B cell (primary cell): ENCODE measurements at regions not wholly inside any gene's neighbourhood (a gene's known extent, or its start where the extent isn't known, plus 50 kb on each side); places are given as distances from the start of the nearest gene placed in this dataset.

Source experiments
- ATAC-seq: fragments of 200-7000 bp; cut with Tn5 transposase; one replicate; pipeline ENCODE4 v1.10.0; 2021; ENCODE audit warnings: low read depth, mild to moderate bottlenecking, moderate number of reproducible peaks, moderate library complexity
- CTCF ChIA-PET: fragments of 350-600 bp; sonication (Branson Sonifier 250); formaldehyde crosslinking; loops from one replicate; lab custom pipeline; 2021; ENCODE audit warnings: antibody characterized with exemption, inconsistent platforms; lab: Charles Lee
- POLR2A ChIA-PET: fragments of 350-600 bp; sonication (Branson Sonifier 250); formaldehyde crosslinking; loops from one replicate; lab custom pipeline; 2021; ENCODE audit warnings: antibody characterized with exemption; lab: Charles Lee
- DNase-seq: peaks from one replicate; pipeline ENCODE4 v3.0.0; 2013
- H2AFZ ChIP-seq: 2 replicates; pipeline ENCODE4 v1.6.1; 2012; ENCODE audit warnings: mild to moderate bottlenecking, low read depth, low read length; ENCODE audit not compliant: insufficient read depth, poor library complexity, severe bottlenecking
- H3K27ac ChIP-seq, 2 donors: 1 replicate in 1 of 2; 2 replicates in 1 of 2; pipeline ENCODE4 v1.5.1; 2012 to 2013; ENCODE audit warnings: low read length in 2 of 2, mild to moderate bottlenecking in 2 of 2, moderate library complexity in 1 of 2
- H3K27me3 ChIP-seq, 4 experiments: fragments of 200-600 bp in 1 of 4; sonication (generic) in 1 of 4; replicated peaks in 1 of 4; 1 replicate in 2 of 4; 2 replicates in 2 of 4; pipeline versions ENCODE4 v1.6.1 to v1.7.0; 2013 to 2016; ENCODE audit warnings: low read length in 3 of 4, mild to moderate bottlenecking in 2 of 4, mixed read lengths in 1 of 4, moderate library complexity in 1 of 4; ENCODE audit not compliant: insufficient read depth in 4 of 4, control insufficient read depth in 3 of 4; ENCODE audit errors: control extremely low read depth in 1 of 4
- H3K36me3 ChIP-seq, 2 experiments: replicated peaks in 1 of 2; 1 replicate in 1 of 2; 2 replicates in 1 of 2; pipeline versions ENCODE4 v1.6.1 to v1.7.1; 2013; ENCODE audit warnings: low read length in 1 of 2; ENCODE audit not compliant: insufficient read depth in 2 of 2, control insufficient read depth in 1 of 2; ENCODE audit errors: control extremely low read depth in 1 of 2, extremely low read depth in 1 of 2
- H3K4me1 ChIP-seq, 2 donors: fragments of 200-600 bp in 1 of 2; sonication (generic) in 1 of 2; 1 replicate in 1 of 2; 2 replicates in 1 of 2; pipeline versions ENCODE4 v1.5.1 to v1.6.1; 2013 to 2017; ENCODE audit warnings: low read length in 2 of 2; ENCODE audit not compliant: control insufficient read depth in 2 of 2, insufficient read depth in 2 of 2
- H3K4me2 ChIP-seq: replicated peaks from 2 replicates; pipeline ENCODE3; 2012; ENCODE audit warnings: mild to moderate bottlenecking, low read depth, low read length; ENCODE audit not compliant: poor library complexity, severe bottlenecking
- H3K4me3 ChIP-seq, 5 experiments: fragments of 200-600 bp in 1 of 5; sonication (generic) in 1 of 5; 1 replicate in 3 of 5; 2 replicates in 2 of 5; pipeline versions ENCODE4 v1.5.1 to v1.7.0; 2011 to 2016; ENCODE audit warnings: low read length in 4 of 5, mild to moderate bottlenecking in 4 of 5, low read depth in 2 of 5, control low read depth in 1 of 5, moderate library complexity in 1 of 5; ENCODE audit not compliant: insufficient read depth in 1 of 5; ENCODE audit errors: control extremely low read depth in 1 of 5, extremely low read depth in 1 of 5
- H3K79me2 ChIP-seq: fragments of 200-600 bp; sonication (generic); one replicate; pipeline ENCODE4 v1.6.0; 2016; ENCODE audit warnings: low read length; ENCODE audit not compliant: control insufficient read depth, insufficient read depth
- H3K9ac ChIP-seq: fragments of 200-600 bp; sonication (generic); 2 replicates; pipeline ENCODE4 v1.6.1; 2017; ENCODE audit warnings: mild to moderate bottlenecking, low read length, moderate library complexity
- H3K9me3 ChIP-seq, 3 donors: one replicate each; pipeline versions ENCODE4 v1.6.1 to v1.7.1; 2013; ENCODE audit warnings: low read length in 2 of 3; ENCODE audit not compliant: control insufficient read depth in 2 of 3, insufficient read depth in 1 of 3; ENCODE audit errors: control extremely low read depth in 1 of 3
- H4K20me1 ChIP-seq: 2 replicates; pipeline ENCODE4 v1.6.0; 2012; ENCODE audit warnings: mild to moderate bottlenecking, low read length; ENCODE audit not compliant: insufficient read depth, control insufficient read depth, poor library complexity, severe bottlenecking
- H3K27ac Mint-ChIP-seq: one replicate; pipeline ENCODE4 v1.8.0; 2021; ENCODE audit warnings: mixed read lengths
- H3K27me3 Mint-ChIP-seq: one replicate; pipeline ENCODE4 v1.8.0; 2021; ENCODE audit warnings: mixed read lengths
- H3K4me1 Mint-ChIP-seq: one replicate; pipeline ENCODE4 v1.8.0; 2021; ENCODE audit warnings: mixed read lengths
- H3K4me3 Mint-ChIP-seq: one replicate; pipeline ENCODE4 v1.8.0; 2021; ENCODE audit warnings: mixed read lengths
- H3K9me3 Mint-ChIP-seq: one replicate; pipeline ENCODE4 v1.8.0; 2022; ENCODE audit warnings: mixed read lengths; ENCODE audit not compliant: insufficient read depth
- EZH2 ChIP-seq: IDR thresholded peaks from 2 replicates; pipeline ENCODE4 v1.6.1; 2012; ENCODE audit warnings: borderline replicate concordance, low read depth, mild to moderate bottlenecking, moderate library complexity, low read length; ENCODE audit not compliant: insufficient read depth, poor library complexity, severe bottlenecking
- WGBS: methylation state at CpG from one replicate; pipeline ENCODE4 v1.1.5; 2013; ENCODE audit warnings: missing lambda C conversion rate; ENCODE audit not compliant: insufficient coverage; 5-methylcytosine and 5-hydroxymethylcytosine counted together
- intact Hi-C: fragments of 100-400 bp; cut with micrococcal nuclease; formaldehyde crosslinking; loops from one replicate; pipeline ENCODE4 v1.10.0; 2022
- TF ChIP-seq, protein P1 (sequence below): fragments of 200-600 bp; IDR thresholded peaks from one replicate; pipeline ENCODE4 v1.8.0; 2022; ENCODE audit warnings: antibody characterized with exemption, mild to moderate bottlenecking

DNA sequence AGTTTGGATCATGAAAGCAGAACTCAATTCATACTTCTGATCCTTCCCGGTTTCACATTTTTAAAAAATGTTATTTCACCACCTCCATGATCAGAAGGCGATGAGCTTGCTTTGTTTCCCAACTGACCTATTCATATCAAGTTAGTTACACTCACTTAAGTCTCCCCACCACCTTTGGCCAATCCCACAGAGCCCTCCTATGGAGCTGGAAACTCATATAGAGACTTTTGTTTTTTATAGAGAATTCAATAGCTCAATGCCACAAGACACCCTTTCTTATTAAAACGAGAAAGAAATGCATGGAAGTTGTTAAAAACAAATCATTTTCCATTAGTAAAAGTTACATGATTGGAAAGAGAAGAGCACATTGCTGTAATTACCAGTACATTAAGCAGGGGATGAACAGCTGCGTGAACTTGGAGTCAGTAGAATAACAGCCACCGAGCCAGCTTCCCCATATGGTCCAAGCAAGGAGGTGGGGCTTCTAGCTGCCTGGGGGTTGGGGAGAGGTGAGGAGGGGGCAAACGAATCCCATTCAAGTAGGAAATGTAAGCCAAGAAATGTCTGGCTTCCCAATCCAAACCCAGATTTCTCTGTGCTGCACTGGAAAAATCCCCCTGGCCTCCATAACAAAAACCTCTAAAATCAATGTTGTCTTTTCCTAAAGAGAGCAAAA is 614.5 kb downstream of the IRS1 start:
- H3K27ac ChIP-seq = no peak overlapping the region
- TF ChIP-seq EZH2 = no peak
- TF ChIP-seq, protein P1, sequence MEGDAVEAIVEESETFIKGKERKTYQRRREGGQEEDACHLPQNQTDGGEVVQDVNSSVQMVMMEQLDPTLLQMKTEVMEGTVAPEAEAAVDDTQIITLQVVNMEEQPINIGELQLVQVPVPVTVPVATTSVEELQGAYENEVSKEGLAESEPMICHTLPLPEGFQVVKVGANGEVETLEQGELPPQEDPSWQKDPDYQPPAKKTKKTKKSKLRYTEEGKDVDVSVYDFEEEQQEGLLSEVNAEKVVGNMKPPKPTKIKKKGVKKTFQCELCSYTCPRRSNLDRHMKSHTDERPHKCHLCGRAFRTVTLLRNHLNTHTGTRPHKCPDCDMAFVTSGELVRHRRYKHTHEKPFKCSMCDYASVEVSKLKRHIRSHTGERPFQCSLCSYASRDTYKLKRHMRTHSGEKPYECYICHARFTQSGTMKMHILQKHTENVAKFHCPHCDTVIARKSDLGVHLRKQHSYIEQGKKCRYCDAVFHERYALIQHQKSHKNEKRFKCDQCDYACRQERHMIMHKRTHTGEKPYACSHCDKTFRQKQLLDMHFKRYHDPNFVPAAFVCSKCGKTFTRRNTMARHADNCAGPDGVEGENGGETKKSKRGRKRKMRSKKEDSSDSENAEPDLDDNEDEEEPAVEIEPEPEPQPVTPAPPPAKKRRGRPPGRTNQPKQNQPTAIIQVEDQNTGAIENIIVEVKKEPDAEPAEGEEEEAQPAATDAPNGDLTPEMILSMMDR = no peak
- no peaks in the 10 kb centered on the region for H4K20me1 ChIP-seq
- Mint-ChIP-seq H3K27ac (no peak overlapping the region), H3K27me3 (peaks cover 18% of the 10 kb centered on the region), H3K9me3 (no peaks in the 10 kb centered on the region), H3K4me1 (no peaks in the 10 kb centered on the region), H3K4me3 (no peak overlapping the region)
- H3K36me3 ChIP-seq = no peaks in the 10 kb centered on the region
- H3K4me3 ChIP-seq = no peak overlapping the region
- no peaks in the 10 kb centered on the region for H3K27me3 ChIP-seq
- H2AFZ ChIP-seq = no peak overlapping the region
- H3K9ac ChIP-seq = no peak overlapping the region
- H3K79me2 ChIP-seq = no peaks in the 10 kb centered on the region
- no peaks in the 10 kb centered on the region for H3K9me3 ChIP-seq
- DNase-seq (no peak), ATAC-seq (no peak)
- CTCF ChIA-PET = no interaction called here
- WGBS = 67% methylated on average over 2 of the region's 6 CpGs
- POLR2A ChIA-PET = no interaction called here
- intact Hi-C loops = no loop called here
- H3K4me1 ChIP-seq = no peaks in the 10 kb centered on the region
- no peak overlapping the region for H3K4me2 ChIP-seq

DNA sequence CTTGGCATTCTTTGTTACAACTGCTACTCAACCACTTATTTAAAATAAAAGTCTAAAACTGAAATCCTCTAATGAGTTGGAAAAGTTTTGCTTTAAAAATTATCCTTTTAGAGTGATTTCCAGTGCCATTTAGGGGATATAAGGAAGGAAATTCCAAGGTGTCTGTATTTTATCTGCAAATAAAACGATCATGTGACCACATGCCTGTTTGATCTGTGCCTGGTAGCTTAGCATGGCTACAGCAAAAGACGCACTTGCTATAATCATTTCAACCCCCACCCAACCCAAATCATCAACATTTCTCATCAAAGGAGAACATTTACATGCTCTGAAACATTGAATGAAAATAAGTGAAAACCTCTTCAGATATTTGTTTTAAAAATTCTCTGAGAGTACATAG is 615.1 kb downstream of the IRS1 start:
- Histone ChIP-seq H3K27me3 (no peaks in the 10 kb centered on the region), H2AFZ (no peak overlapping the region), H3K27ac (no peak overlapping the region), H3K9ac (no peak overlapping the region), H4K20me1 (no peaks in the 10 kb centered on the region), H3K4me1 (no peaks in the 10 kb centered on the region), H3K4me3 (no peak overlapping the region), H3K4me2 (no peak overlapping the region), H3K36me3 (no peaks in the 10 kb centered on the region), H3K9me3 (no peaks in the 10 kb centered on the region), H3K79me2 (no peaks in the 10 kb centered on the region)
- H3K4me1 Mint-ChIP-seq = no peaks in the 10 kb centered on the region
- intact Hi-C loops = no loop called here
- H3K27me3 Mint-ChIP-seq = peaks cover 19% of the 10 kb centered on the region
- ATAC-seq = no peak
- H3K9me3 Mint-ChIP-seq = no peaks in the 10 kb centered on the region
- no peak overlapping the region for H3K27ac Mint-ChIP-seq
- no peak for DNase-seq
- H3K4me3 Mint-ChIP-seq = no peak overlapping the region
- WGBS = no CpG with 5 or more reads among the region's 2 CpGs
- TF ChIP-seq EZH2 = no peak
- TF ChIP-seq, protein P1 = no peak
- POLR2A ChIA-PET = no interaction called here
- CTCF ChIA-PET = no interaction called here
